ENCODE measurements at regions not wholly inside any gene's neighbourhood (a gene's known extent, or its start where the extent isn't known, plus 50 kb on each side); places are given as distances from the start of the nearest gene placed in this dataset.

- Histone ChIP-seq H3K9ac (ENCODE audit: low read depth in 1 of 2, low read length in 2 of 2) (no peak overlapping the region), H3K4me3 (ENCODE audit: low read length in 2 of 2) (no peak overlapping the region), H3K36me3 (ENCODE audit: control insufficient read depth in 2 of 2, insufficient read depth in 2 of 2, low read length in 2 of 2) (no peaks in the 10 kb centered on the region), H3K4me1 (ENCODE audit: control insufficient read depth in 2 of 2, insufficient read depth in 2 of 2, low read length in 2 of 2) (peaks cover 7 to 16% of the 10 kb centered on the region in 2 donors), H3K9me3 (ENCODE audit: control insufficient read depth in 2 of 2, low read length in 2 of 2) (no peaks in the 10 kb centered on the region), H3K27ac (ENCODE audit: low read depth in 2 of 2, low read length in 2 of 2) (no peak overlapping the region), H3K27me3 (ENCODE audit: control insufficient read depth in 2 of 2, insufficient read depth in 2 of 2, low read length in 2 of 2) (no peaks in the 10 kb centered on the region)
Observed at GRCh38 chr15:62541846-62542245, 376.8 kb upstream of the C2CD4B start.

- Histone ChIP-seq H3K9me3 (ENCODE audit: control insufficient read depth in 2 of 2, low read length in 2 of 2) (no peaks in the 10 kb centered on the region), H3K27me3 (ENCODE audit: control insufficient read depth in 2 of 2, insufficient read depth in 2 of 2, low read length in 2 of 2) (no peaks in the 10 kb centered on the region), H3K4me1 (ENCODE audit: control insufficient read depth in 2 of 2, insufficient read depth in 2 of 2, low read length in 2 of 2) (peaks cover 7 to 18% of the 10 kb centered on the region in 2 donors), H3K27ac (ENCODE audit: low read depth in 2 of 2, low read length in 2 of 2) (no peak overlapping the region), H3K36me3 (ENCODE audit: control insufficient read depth in 2 of 2, insufficient read depth in 2 of 2, low read length in 2 of 2) (no peaks in the 10 kb centered on the region), H3K4me3 (ENCODE audit: low read length in 2 of 2) (no peak overlapping the region), H3K9ac (ENCODE audit: low read depth in 1 of 2, low read length in 2 of 2) (no peak overlapping the region)
Observed at GRCh38 chr15:62544446-62544845, 379.4 kb upstream of the C2CD4B start.

DNA sequence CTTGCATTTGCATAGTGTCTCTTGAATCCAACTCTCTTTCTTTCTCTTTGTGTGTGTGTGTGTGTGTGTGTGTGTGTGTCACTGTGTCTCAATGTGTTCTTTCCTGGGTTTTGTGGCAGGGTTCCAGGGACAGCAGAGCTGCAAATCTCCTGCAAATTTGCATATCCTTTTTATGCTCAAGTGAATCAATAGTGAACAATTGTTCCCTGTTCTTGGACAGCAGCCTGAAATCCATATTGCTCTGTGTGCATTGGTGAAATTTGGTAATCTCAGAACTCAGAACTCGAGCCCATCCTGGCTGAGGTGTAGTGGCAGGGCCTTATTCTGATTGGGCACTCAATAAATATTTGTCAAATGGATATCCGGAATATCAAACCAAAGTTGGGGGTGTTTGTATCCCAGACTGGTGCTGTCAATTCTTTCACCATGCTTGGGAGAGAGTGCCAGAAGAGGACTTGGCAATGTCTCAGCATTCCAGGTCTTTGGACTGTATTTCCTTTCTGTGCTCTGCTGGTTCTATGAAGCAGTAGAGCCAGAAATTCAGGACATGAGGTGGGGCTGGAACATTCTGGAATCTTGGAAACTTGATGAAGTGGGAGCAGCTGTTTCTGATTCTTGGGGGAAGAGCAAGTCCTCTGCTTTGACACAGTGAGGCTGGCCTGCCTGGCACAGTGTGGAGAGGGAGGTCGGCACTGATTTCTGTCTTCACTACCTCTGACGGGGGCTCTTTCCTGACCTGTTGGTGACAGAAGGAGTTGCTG lies 380.6 kb upstream of the C2CD4B start:
- Histone ChIP-seq H3K4me1 (ENCODE audit: control insufficient read depth in 2 of 2, insufficient read depth in 2 of 2, low read length in 2 of 2) (peaks cover 7 to 15% of the 10 kb centered on the region in 2 donors), H3K9me3 (ENCODE audit: control insufficient read depth in 2 of 2, low read length in 2 of 2) (no peaks in the 10 kb centered on the region), H3K27me3 (ENCODE audit: control insufficient read depth in 2 of 2, insufficient read depth in 2 of 2, low read length in 2 of 2) (no peaks in the 10 kb centered on the region), H3K27ac (ENCODE audit: low read depth in 2 of 2, low read length in 2 of 2) (peak overlapping the region; percentile 11 to 44), H3K36me3 (ENCODE audit: control insufficient read depth in 2 of 2, insufficient read depth in 2 of 2, low read length in 2 of 2) (no peaks in the 10 kb centered on the region), H3K4me3 (ENCODE audit: low read length in 2 of 2) (no peak overlapping the region), H3K9ac (ENCODE audit: low read depth in 1 of 2, low read length in 2 of 2) (no peak overlapping the region)

GRCh38 chr15:62546628-62547027 lies 381.5 kb upstream of the C2CD4B start:
- H3K9ac ChIP-seq (ENCODE audit: low read depth in 1 of 2, low read length in 2 of 2): no peak overlapping the region
- no peaks in the 10 kb centered on the region for H3K36me3 ChIP-seq (ENCODE audit: control insufficient read depth in 2 of 2, insufficient read depth in 2 of 2, low read length in 2 of 2)
- no peak overlapping the region for H3K27ac ChIP-seq (ENCODE audit: low read depth in 2 of 2, low read length in 2 of 2)
- no peak overlapping the region for H3K4me3 ChIP-seq (ENCODE audit: low read length in 2 of 2)
- no peaks in the 10 kb centered on the region for H3K9me3 ChIP-seq (ENCODE audit: control insufficient read depth in 2 of 2, low read length in 2 of 2)
- H3K4me1 ChIP-seq (ENCODE audit: control insufficient read depth in 2 of 2, insufficient read depth in 2 of 2, low read length in 2 of 2): peaks cover 7 to 13% of the 10 kb centered on the region in 2 donors
- no peaks in the 10 kb centered on the region for H3K27me3 ChIP-seq (ENCODE audit: control insufficient read depth in 2 of 2, insufficient read depth in 2 of 2, low read length in 2 of 2)

DNA sequence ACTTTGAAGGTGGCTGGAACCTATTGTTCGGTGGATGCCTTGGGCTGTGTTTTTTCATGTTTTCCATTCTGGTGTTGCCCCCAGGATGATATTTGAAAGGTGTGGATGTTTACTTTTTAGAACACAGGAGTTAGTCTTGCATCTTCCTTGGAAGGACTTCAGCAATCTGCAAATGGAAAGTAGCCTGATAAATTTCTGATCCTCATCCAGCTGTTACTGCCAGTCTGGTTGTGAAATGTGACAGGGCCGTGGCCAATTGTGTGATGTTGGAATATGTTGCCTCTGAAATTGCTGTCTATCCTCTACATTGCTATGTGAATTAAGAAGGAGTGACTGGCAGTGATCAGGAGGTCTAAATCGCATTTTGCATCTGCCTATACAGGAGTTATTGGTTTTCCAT lies 382.5 kb upstream of the C2CD4B start:
- Histone ChIP-seq H3K9me3 (ENCODE audit: control insufficient read depth in 2 of 2, low read length in 2 of 2) (no peaks in the 10 kb centered on the region), H3K4me1 (ENCODE audit: control insufficient read depth in 2 of 2, insufficient read depth in 2 of 2, low read length in 2 of 2) (peaks cover 7 to 13% of the 10 kb centered on the region in 2 donors), H3K27ac (ENCODE audit: low read depth in 2 of 2, low read length in 2 of 2) (no peak overlapping the region), H3K36me3 (ENCODE audit: control insufficient read depth in 2 of 2, insufficient read depth in 2 of 2, low read length in 2 of 2) (no peaks in the 10 kb centered on the region), H3K4me3 (ENCODE audit: low read length in 2 of 2) (no peak overlapping the region), H3K27me3 (ENCODE audit: control insufficient read depth in 2 of 2, insufficient read depth in 2 of 2, low read length in 2 of 2) (no peaks in the 10 kb centered on the region), H3K9ac (ENCODE audit: low read depth in 1 of 2, low read length in 2 of 2) (no peak overlapping the region)

GRCh38 chr15:62549345-62549970 lies 384.4 kb upstream of the C2CD4B start:
- no peaks in the 10 kb centered on the region for H3K36me3 ChIP-seq (ENCODE audit: control insufficient read depth in 2 of 2, insufficient read depth in 2 of 2, low read length in 2 of 2)
- no peak overlapping the region for H3K27ac ChIP-seq (ENCODE audit: low read depth in 2 of 2, low read length in 2 of 2)
- H3K27me3 ChIP-seq (ENCODE audit: control insufficient read depth in 2 of 2, insufficient read depth in 2 of 2, low read length in 2 of 2): no peaks in the 10 kb centered on the region
- peaks cover 7 to 13% of the 10 kb centered on the region in 2 donors for H3K4me1 ChIP-seq (ENCODE audit: control insufficient read depth in 2 of 2, insufficient read depth in 2 of 2, low read length in 2 of 2)
- H3K4me3 ChIP-seq (ENCODE audit: low read length in 2 of 2): no peak overlapping the region
- no peaks in the 10 kb centered on the region for H3K9me3 ChIP-seq (ENCODE audit: control insufficient read depth in 2 of 2, low read length in 2 of 2)
- H3K9ac ChIP-seq (ENCODE audit: low read depth in 1 of 2, low read length in 2 of 2): no peak overlapping the region

- H3K4me1 ChIP-seq (ENCODE audit: control insufficient read depth in 2 of 2, insufficient read depth in 2 of 2, low read length in 2 of 2): peaks cover 10 to 11% of the 10 kb centered on the region in 2 donors
Observed at GRCh38 chr15:62550106-62550505, 385.0 kb upstream of the C2CD4B start.

GRCh38 chr15:62552444-62552843 lies 387.4 kb upstream of the C2CD4B start:
- H3K4me1 ChIP-seq (ENCODE audit: control insufficient read depth in 2 of 2, insufficient read depth in 2 of 2, low read length in 2 of 2): peaks cover under 1 to 2% of the 10 kb centered on the region in 2 donors
- H3K9me3 ChIP-seq (ENCODE audit: control insufficient read depth in 2 of 2, low read length in 2 of 2): no peaks in the 10 kb centered on the region
- H3K27ac ChIP-seq (ENCODE audit: low read depth in 2 of 2, low read length in 2 of 2): no peak overlapping the region
- H3K36me3 ChIP-seq (ENCODE audit: control insufficient read depth in 2 of 2, insufficient read depth in 2 of 2, low read length in 2 of 2): no peaks in the 10 kb centered on the region
- H3K9ac ChIP-seq (ENCODE audit: low read depth in 1 of 2, low read length in 2 of 2): no peak overlapping the region
- H3K27me3 ChIP-seq (ENCODE audit: control insufficient read depth in 2 of 2, insufficient read depth in 2 of 2, low read length in 2 of 2): no peaks in the 10 kb centered on the region
- no peak overlapping the region for H3K4me3 ChIP-seq (ENCODE audit: low read length in 2 of 2)

More at GRCh38 chr15:62550106-62550505, 385.0 kb upstream of the C2CD4B start:
- no peaks in the 10 kb centered on the region for H3K9me3 ChIP-seq (ENCODE audit: control insufficient read depth in 2 of 2, low read length in 2 of 2)
- no peak overlapping the region for H3K4me3 ChIP-seq (ENCODE audit: low read length in 2 of 2)
- H3K27ac ChIP-seq (ENCODE audit: low read depth in 2 of 2, low read length in 2 of 2): no peak overlapping the region
- no peak overlapping the region for H3K9ac ChIP-seq (ENCODE audit: low read depth in 1 of 2, low read length in 2 of 2)
- H3K27me3 ChIP-seq (ENCODE audit: control insufficient read depth in 2 of 2, insufficient read depth in 2 of 2, low read length in 2 of 2): no peaks in the 10 kb centered on the region
- no peaks in the 10 kb centered on the region for H3K36me3 ChIP-seq (ENCODE audit: control insufficient read depth in 2 of 2, insufficient read depth in 2 of 2, low read length in 2 of 2)

DNA sequence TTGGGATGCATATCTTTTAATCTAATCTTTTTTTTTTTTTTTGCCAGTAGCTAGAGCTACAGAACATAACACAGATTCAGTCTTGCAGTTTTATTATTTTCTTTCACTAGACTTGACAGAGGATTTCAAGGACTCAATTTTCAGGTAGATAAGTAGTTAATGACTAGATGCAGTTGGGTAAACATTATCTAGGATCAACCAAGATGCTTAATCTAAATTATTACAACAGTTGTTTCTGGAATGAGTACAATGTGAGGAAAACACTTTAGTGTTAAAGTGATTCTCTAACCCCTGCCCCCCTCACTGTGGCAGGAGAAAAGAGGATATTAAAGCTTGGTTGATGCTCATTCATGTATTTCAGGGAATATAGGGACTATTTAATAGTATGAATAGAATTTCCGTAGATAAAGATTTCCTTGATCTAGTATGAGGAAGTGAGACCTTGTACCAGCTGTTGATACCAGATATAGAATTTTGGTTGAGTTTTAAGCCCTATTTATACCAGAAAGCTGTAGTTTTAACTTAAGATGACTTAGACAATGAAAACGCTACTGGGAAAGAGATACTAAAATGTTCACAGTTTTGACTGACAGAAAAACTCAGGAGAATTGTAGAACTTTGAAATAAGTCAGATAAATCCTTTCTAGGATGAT lies 389.0 kb upstream of the C2CD4B start:
- Histone ChIP-seq H3K27ac (ENCODE audit: low read depth in 2 of 2, low read length in 2 of 2) (no peak overlapping the region), H3K9ac (ENCODE audit: low read depth in 1 of 2, low read length in 2 of 2) (no peak overlapping the region), H3K4me3 (ENCODE audit: low read length in 2 of 2) (no peak overlapping the region), H3K4me1 (ENCODE audit: control insufficient read depth in 2 of 2, insufficient read depth in 2 of 2, low read length in 2 of 2) (peaks cover 5 to 9% of the 10 kb centered on the region in 2 donors), H3K9me3 (ENCODE audit: control insufficient read depth in 2 of 2, low read length in 2 of 2) (no peaks in the 10 kb centered on the region), H3K36me3 (ENCODE audit: control insufficient read depth in 2 of 2, insufficient read depth in 2 of 2, low read length in 2 of 2) (no peaks in the 10 kb centered on the region), H3K27me3 (ENCODE audit: control insufficient read depth in 2 of 2, insufficient read depth in 2 of 2, low read length in 2 of 2) (no peaks in the 10 kb centered on the region)
